Stimulated activated naive CD4-positive, alpha-beta T cell treated with Interleukin-2 at 50 U/mL for 16 hours (primary cell): ENCODE measurements at regions not wholly inside any gene's neighbourhood (a gene's known extent, or its start where the extent isn't known, plus 50 kb on each side); places are given as distances from the start of the nearest gene placed in this dataset.

ENCODE experiments used
- DNase-seq: peaks from one replicate; lab custom pipeline; 2025; lab: John Stamatoyannopoulos, UW

DNA sequence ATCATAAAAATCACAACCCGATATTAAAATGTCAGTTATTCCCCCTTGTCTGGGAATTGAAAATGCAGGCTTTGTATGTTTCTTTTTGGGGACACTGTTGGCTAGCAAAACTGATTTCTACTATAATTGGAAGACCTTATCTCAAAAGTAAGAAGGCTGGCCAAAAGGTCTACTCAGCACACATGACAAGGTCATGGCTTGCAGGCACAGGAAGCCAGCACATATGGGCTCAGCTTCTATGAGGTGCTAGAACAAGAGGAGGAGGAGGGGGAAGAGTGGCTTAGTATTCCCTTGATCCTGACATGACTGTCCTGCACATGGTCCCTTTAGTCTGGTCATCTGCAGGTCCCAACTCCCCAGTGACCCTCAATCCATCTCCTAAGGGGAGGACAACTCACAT lies 681.2 kb downstream of the SQOR start:
- no peak for DNase-seq

DNA sequence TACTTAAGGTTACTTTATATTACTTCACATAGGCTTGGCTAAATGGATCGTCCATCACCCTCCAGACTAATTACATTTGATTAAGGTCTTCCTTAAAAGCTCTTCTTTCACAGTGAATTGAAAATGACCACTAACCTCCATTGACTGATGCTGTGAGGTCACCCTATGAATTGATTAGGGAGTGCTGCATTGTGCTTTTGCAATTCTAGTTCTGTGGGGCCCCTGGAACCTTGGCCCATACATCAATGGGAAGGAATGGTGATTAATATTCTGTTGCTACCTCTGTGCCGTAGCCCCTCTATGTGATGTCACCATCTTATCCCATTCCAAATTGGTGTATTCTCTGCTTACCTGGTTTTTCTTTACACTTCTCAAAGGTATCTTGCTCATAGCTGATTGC lies 682.2 kb downstream of the SQOR start:
- DNase-seq: no peak

DNA sequence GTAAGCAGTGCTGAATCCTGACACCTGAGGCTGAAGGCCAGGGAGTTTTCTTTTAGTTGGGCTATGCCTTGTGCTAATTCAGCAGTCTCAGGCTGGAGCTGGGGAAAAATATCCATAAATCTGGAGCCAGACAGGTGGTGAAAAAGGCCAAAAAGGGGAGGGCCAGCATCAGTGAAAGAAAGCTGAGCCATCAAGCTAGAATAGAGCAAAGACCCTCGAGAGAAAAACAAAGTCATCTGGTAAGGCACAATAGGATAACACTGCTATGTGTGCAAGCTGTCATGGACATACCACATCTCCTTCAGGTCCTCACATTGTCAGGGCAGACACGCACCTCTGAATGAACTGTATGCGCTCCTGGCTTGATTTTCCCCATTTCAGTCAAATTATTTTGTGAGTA lies 687.9 kb downstream of the SQOR start:
- no peak for DNase-seq

DNA sequence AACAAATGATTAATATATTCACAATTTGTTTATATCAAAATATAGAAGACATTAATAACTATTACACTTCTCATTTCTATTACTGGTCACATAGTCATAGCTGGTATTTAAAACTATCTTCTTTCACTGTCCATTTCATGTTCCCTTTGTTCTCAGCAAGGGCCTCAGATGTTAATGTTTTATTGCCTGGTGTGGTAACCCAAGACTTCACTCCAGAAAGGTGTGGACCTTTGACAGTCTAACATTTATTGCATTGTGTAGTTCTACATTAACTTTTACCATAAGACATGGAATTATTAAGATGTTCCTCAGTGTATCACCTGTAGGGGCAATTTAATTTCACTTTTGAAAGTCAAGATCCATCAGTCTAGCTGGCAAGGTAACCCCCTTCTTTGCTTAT lies 691.3 kb downstream of the SQOR start:
- DNase-seq: no peak

DNA sequence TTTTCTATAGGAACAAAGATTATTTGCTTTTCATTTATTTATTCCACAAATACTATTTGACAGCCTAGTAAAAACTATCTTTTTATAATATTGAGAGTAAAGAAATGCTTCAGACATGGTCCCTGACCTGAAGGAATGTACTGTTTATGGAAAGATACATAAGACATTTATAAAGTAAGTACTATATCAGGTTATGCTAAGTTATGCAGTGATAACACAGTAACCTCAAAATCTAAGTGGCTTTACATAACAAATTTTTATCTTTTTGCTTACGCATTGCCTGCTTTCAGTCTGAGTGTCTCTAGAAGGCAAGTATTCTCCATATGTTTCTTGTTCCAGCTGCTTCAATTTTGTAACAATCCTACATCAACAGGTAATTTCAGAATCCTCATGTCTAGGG lies 694.0 kb downstream of the SQOR start:
- no peak for DNase-seq

DNA sequence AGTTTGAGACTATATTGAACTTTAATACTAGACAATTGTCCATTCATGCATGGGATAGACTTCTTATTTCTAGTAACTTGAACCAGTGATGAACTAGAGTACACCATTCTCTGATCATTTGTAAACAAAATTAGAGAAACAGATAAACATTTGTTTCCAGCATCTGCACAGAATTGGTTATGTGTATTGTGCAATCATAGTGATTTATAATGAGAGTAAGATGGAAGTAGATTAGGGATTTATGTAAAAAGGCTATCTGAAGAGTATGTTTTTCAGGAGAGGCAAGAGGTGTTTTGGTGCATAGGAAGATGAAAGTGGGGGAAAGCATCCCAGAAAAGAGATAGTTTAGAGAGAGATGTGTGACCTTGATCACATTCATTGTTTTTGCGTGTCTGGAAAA lies 695.0 kb downstream of the SQOR start:
- no peak for DNase-seq

DNA sequence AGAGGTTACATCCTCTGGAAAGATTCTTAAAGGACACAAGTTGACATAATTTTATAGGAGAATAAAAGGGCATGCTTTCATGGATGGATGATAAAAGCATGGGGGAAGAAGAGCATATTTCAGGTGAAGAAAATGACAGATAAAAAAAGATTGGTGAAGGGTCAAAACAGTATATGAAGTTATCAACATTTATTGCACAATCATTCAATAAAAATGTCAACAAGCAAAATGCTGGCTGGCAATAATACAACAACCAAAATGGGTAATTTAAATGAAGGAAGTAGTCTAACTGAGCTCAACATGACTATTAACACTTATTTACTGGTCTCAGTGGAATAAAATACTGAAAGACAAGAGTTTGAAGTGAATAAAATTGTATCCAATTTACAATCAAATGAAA lies 696.7 kb downstream of the SQOR start:
- DNase-seq: no peak

DNA sequence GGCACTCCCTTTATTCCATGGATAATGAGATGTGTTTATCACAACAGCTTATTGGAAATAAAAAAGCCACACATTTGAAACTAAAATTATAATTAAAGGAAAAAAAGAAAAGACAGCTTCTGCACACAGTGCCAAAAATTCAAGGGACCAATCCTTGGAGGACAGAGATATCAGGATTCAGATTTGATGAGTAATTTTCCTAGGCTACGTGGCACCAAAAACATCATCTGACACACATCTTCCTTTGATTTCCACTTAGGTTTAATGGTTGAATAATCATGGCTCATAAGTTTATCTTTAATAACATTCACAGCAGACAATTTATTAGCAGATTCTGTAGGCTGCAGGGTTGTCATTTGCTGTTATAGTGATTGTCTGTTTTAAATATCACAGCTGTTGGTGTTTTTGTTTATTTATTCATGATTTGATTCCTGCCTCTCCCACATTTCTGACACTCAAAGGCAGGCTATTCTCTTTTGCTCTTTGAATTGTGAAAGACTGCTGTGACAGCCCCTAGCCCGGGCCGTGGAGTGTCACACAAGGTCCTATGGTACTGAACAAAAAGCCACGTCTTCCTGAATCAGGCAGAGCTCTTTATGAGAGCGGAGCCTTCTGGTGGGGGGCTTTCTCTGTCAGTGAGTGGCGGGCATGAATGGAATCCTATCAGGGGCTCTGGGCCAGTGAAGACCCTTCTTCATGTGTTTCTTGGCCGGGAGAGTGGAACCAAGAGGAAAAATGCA lies 708.5 kb downstream of the SQOR start:
- DNase-seq: no peak

DNA sequence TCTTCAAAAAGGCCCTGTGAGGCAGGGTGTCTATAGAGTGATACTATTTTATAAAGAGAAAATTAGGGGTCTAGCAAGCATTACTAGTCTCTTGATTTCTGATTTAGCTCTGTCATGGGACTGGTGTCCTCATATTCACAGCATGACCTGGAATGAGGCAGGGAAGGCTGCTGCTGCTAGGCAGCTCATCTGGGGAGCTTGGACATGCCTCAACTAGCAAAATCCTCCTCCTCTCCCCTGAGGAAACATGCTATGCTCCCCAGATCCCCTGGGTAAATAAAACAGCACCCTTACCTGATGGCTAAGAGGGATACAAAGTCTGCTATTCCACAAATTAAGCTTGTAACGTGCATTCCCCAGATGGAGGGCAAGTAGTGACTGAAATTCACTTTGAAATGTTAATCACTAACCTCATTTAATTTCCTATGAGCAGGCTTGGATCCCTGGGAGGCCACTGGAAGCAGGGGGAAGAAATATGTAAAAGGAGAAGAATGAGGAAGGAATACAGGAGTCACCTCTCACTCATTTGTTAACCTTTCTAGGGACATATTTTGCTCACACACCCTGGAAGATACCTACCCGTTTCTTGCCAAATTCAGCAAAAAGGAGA lies 709.4 kb downstream of the SQOR start:
- no peak for DNase-seq

DNA sequence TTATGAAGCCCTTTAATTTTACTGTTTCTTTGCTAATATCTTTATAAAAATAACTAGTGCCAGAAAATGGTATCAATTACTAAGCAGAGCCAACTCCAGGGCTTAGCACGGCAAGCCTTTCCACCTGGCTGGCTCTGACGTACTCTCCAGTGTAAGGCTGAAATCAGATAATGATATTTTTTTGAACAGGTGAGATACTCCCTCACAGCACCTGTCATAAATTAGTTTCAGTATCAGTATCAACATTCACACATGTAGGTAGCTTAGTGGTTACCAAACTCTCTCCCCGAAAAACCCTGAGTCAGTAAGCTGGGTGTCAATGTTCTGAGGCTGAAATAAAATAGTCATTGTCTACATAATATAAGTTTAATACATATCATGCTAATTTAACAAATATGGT lies 710.1 kb downstream of the SQOR start:
- no peak for DNase-seq

DNA sequence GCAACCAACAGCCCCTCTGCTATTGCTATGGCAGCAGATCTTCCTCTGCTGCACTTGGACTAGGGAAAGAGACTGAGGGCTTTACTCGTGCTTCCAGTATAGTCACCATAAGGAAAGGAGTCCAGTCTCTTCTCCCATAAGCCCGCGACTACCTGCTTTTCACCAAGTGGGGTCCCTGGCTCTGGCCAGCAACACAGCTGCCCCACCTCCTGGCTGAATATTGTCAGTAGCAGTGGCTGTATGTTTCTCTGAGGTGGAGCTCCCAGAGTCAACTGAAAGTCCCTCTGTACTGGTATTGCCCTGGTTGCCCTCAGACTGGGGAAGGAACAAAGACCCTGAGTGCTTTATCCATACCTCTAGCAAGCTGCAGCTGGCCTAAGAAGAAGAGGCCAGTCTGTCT lies 719.6 kb downstream of the SQOR start:
- DNase-seq: no peak

DNA sequence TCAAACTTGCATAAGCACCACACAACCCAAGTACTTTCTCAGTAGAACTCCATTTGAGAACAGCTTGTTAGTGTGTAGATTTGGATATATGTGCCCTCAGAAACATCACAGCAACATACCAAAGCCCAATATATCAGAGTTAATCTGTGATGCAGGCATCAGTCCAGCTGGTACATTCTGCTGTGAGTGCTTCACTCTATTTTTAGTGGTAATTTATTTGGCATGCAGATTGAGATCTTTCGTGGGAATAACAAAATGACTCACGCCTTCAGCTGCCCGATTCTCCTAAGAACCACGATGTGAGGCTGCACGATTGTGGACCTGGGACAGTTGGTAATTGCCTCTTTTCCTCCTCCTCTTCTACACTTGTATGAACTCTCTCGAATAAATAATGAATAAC lies 730.7 kb downstream of the SQOR start:
- DNase-seq: no peak

DNA sequence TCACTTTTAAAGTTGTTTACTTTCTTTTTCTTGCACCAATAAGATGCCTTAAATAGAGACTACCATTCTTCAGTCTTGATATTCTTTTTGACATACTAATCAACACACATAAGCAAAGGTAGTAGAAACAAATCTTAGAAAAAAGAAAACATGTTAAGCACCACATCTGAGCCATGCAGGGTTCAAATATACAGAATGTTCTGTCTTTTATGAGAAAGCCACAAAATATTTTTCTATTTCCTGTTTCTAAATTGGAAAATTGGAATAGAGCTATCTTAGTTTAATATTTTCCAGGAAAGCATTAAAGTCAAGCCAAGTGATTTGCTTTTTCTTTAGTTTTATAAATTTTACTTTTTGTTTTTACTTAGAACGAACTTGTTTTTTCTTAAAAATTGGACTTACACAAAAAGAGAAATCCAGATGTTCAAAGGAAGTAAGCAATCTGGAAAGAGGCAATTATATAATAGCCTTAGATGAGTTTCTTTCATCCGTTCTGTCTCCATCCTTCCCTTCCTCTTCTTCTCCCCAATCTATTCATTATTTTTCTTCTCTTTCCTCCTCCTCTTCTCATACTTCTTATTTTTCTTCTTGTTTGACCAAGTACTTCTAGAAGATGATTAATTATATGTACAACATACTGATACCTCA lies 731.7 kb downstream of the SQOR start:
- no peak for DNase-seq

DNA sequence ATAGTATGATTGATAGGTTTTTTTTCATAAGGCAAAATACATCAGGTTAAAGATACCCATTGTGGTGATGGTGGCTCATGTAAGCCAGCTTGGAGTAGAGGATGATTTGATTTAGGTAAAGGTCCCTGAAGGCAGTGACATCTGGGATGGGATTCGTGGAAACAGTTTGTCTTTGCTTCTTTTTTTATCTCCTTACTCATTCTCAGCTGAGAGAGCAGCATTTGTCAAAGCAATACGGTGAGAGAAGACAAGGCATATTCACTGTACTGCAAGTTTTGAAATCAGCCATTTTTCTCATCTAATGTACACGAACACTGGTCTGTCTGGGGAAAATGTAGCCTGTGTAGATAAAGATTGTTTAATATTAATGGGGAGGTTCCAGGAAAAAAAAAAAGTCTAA lies 749.1 kb downstream of the SQOR start:
- DNase-seq: no peak

DNA sequence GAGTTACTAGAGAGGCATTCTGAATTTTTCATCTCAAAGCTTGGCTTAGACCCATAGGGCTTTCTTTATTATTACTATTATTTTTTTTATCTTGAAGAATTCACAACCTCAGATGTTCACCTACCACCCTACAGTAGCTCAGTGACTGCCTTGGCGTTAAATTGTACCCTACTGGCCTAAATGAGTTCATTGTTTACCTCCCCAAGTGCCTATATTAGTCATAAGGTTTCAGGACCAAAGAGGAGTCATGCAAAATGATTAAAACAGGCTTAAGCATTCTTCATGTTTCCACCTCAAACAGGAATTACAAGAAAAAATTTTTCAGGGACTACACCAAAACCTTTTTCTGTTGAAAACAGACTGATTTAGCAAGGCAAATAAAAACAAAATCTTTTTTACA lies 751.5 kb downstream of the SQOR start:
- no peak for DNase-seq

DNA sequence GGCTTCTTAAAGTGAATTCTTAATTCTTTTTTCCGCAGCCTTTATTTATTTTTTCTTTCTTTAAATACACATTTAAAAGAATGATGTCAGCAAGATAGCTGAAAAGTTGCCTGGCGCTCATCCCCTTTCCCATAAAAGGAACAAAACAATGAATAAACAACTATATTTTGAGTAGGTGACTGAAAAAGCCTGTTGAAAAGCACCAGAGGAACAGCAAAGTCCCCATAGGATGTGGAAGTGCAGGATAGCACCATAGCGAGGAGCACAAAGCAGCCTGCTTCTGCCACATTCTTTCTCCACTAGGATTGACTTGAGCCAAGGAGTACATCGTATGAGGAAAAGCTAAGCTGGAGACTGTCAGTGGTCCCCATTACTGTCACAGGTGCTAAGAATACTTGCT lies 754.9 kb downstream of the SQOR start:
- no peak for DNase-seq

DNA sequence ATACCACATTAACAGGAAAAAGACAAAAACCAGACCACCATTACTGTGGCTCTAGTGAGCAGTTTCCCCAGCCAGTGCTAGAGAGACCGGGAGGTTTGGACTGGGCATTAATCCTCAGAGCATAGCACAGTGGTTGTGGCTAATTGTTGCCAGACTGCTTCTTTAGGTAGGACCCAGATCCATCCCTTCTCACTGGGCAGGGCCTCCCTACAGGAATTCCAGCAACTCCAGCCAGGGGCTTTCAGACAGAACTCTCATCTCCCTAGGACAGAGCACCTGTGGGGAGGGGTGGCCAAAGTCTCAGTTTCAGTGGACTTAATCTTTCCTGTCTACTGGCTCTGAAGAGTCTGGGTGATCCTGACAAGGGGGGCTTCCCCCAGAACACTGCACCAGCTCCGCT lies 759.6 kb downstream of the SQOR start:
- no peak for DNase-seq

DNA sequence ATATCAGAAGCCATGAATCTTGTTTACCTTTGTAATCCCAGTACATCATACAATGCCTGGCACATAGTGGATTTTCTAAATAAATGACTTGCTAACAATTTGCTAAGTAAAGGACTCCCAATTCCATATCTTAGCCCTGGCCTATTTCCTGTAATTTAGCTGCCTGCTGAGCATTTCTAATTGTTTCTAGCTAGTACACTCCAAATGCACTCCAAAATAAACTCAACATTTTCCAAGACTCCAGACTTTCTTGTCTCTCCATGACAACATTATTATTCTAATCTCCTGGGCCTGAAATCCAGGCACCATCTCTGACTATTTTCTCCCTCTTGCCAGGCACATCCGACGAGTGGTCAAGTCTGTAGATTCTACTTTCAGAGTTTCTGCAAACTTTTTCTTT lies 773.5 kb downstream of the SQOR start:
- DNase-seq: no peak

DNA sequence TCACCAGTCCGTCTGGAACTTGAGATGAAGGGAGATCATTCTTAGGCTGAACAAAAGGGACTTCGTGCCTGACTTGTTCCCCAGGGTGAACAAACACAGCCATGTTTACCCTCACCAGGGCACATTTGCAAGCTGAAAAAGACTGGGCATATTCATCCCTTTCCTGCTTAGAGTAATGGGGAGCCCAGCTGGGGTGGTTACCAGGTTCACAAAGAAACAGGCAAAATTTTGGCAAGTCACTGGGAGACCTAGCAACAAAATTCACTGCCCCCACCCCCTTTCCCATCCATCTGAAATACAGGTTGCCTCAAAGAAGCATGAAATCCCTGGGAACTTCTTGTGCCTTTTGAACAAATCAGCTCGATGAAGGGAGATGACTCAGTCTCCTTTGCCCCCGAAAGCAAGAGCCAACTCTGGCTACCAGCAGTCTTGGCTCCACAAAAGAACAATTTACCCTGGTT lies 775.0 kb downstream of the SQOR start:
- no peak for DNase-seq

DNA sequence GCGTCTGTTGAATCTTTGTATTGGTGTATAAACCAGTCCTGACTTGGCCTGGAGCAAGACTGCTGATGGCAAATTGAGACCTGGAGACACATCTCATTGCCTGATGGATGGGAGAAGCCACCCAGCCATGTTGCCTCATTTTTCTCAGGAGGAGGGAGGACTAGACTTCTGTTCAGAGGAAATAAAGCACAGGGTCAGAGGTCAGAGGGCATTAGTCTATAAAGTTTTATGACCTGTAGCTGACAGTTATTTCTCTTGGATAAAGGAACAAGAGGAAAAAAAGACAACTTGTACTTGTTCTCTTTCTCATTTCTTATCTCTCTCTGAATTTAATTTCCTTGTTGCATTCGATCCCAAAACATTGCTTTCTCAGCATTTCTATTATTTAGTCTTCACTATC lies 775.9 kb downstream of the SQOR start:
- no peak for DNase-seq

DNA sequence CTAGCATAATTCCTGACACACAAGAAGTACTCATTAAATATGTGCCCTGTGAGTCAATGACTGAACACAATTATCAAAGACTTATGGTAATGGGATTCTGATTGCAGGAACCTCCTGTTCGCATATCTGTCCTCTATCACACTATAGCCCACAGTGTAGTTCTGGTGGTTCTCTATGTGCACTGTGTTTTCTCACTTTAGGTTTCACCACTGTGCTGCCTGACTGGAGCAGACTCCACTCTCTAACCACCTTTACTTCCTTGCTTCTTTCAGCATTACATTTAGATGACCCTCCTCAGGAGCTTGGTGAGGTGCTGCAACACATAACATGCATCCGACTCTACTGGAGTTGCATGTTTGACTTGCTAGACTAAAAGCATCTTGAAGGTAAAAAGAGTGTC lies 777.1 kb downstream of the SQOR start:
- DNase-seq: no peak

DNA sequence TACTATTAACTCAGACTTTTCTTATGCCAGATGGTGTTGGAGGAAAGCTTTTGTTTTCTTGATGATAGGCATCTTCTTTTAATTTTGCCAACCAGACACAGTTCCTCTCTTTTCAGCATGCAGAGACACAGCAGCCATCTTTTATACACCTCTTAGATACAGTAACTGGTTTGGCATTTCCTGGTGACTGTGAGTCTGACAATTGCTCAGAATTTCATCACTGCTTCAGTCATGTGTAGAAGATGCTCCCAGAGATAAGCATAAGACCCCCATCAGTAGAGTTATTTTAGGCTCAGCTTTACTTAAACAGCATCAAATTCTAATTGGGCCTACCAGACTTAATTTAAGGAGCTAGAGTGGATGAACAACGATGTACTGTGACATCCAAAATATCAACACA lies 779.0 kb downstream of the SQOR start:
- DNase-seq: no peak

DNA sequence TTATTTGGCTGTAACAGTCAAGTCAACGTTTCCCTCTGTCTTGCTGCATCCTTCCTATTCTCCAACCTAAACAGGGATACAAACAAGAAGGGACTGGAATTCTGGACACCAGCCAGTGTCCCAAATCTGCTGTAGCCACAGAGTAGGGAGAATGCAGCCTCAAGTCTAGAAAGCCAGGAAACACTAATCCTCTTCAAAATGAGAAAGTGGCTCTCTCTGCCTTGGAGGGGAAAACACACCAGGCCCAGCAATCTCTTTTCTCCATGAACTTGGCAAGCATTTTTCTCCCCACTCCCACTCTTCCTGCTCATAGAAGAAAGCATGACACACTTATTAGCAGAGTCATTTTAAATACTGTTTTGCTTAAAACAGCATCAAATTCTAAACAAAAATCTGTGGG lies 781.7 kb downstream of the SQOR start:
- DNase-seq: no peak

DNA sequence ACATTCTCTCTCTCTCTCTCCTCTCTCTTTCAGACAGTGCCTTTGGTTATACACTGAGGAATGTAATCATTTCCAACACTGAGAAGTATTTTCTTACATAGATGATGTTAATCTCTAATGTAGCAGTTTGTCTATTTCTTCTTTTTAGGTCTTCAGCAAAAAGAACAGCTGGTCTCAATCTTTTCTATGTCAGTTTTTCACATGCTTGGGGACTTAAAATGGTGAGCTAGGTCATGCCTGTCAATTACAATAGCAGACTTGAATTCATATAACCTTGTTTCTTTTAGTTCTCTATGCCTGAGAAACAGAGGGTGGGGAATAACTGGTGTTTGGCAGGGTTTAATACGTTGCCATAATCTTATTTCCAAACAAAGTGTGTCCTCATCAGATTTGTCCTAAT lies 786.2 kb downstream of the SQOR start:
- no peak for DNase-seq
